ENCODE measurements at regions not wholly inside any gene's neighbourhood (a gene's known extent, or its start where the extent isn't known, plus 50 kb on each side); places are given as distances from the start of the nearest gene placed in this dataset.
"Not testable (repeated sequence)": the region's sequence is repeated elsewhere in the genome, so short reads cannot be mapped to it uniquely, and the experiment has no call there.

- H3K4me3 ChIP-seq (ENCODE audit: low read length) = no peak overlapping the region
- no peak for TF ChIP-seq CTCF (conservative IDR thresholded peaks at IDR 0.05; ENCODE audit: low read length)
- DNase-seq (ENCODE audit: low read depth) = no peak
Measured at GRCh38 chr10:2882628-2883027, 184.7 kb upstream of the PFKP start.

DNA sequence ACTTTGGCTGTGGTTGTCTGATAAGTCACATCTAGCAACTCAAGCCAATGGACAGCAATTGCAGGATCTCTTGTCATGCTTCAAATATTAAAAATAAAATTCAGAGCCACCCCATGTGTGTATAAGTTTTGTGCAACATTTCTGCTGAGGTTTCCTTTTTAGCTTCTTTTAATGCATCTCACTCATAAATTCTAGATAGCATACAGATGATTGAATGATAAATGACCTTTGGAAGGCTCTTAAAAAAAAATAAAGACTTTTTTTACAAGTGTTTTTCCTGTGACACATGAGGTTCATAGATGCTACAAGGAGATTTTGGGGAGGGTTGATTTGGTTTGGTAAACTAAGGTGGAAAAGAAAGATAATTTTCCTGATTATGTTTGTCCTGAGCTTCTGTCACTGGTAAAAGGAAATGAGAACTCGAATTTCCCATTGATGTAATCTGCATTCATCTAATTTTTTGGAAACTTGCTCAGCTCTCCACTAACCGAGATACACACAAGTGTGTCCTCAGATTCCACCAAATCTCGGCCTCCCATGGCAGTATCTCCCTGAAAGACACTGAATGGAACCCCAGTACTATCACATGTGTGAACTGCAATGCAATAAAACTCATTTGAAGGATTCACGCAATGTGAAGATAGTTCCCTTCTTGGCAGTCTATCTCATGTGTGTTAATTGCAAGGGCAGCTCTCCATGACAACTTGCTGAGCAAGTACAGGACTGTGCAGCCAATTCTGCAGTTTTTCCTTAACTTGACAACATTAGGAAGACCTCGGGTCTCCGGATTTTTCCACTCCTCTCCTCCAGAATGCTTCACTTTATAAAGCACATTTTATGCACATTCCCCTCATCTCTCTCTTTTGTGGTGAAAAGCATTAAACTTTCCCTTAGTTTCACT is 185.4 kb upstream of the PFKP start:
- no peak for TF ChIP-seq CTCF (conservative IDR thresholded peaks at IDR 0.05; ENCODE audit: low read length)
- no peak overlapping the region for H3K4me3 ChIP-seq (ENCODE audit: low read length)

GRCh38 chr10:2880050-2880449 is 187.3 kb upstream of the PFKP start:
- not testable (repeated sequence) for DNase-seq (ENCODE audit: low read depth); H3K4me3 ChIP-seq (ENCODE audit: low read length)

More for the DNA sequence above, 185.4 kb upstream of the PFKP start:
- no peak for DNase-seq (ENCODE audit: low read depth)

GRCh38 chr10:2878818-2879217 is 188.5 kb upstream of the PFKP start:
- no peak for TF ChIP-seq CTCF (conservative IDR thresholded peaks at IDR 0.05; ENCODE audit: low read length)
- no peak for DNase-seq (ENCODE audit: low read depth)
- no peak overlapping the region for H3K4me3 ChIP-seq (ENCODE audit: low read length)

- DNase-seq (ENCODE audit: low read depth) = no peak
- no peak for TF ChIP-seq CTCF (conservative IDR thresholded peaks at IDR 0.05; ENCODE audit: low read length)
- H3K4me3 ChIP-seq (ENCODE audit: low read length) = no peak overlapping the region
Measured at GRCh38 chr10:2876032-2876431, 191.3 kb upstream of the PFKP start.

GRCh38 chr10:2874963-2875362 is 192.4 kb upstream of the PFKP start:
- no peak for TF ChIP-seq CTCF (conservative IDR thresholded peaks at IDR 0.05; ENCODE audit: low read length)
- no peak overlapping the region for H3K4me3 ChIP-seq (ENCODE audit: low read length)
- DNase-seq (ENCODE audit: low read depth) = no peak

- TF ChIP-seq CTCF (conservative IDR thresholded peaks at IDR 0.05; ENCODE audit: low read length) = no peak
- no peak overlapping the region for H3K4me3 ChIP-seq (ENCODE audit: low read length)
- DNase-seq (ENCODE audit: low read depth) = no peak
Measured at GRCh38 chr10:2873769-2874168, 193.6 kb upstream of the PFKP start.

All from AG10803 (cell line).